Loucy (cell line): ENCODE measurements at regions not wholly inside any gene's neighbourhood (a gene's known extent, or its start where the extent isn't known, plus 50 kb on each side); places are given as distances from the start of the nearest gene placed in this dataset.

ENCODE experiments used
- CTCF ChIP-seq: fragments of 200-600 bp; sonication (generic); conservative IDR thresholded peaks from 2 replicates; pipeline ENCODE4 v1.5.1; 2014; ENCODE audit warnings: mild to moderate bottlenecking, antibody characterized with exemption, low read length
- EZH2phosphoT487 ChIP-seq: fragments of 200-600 bp; IDR thresholded peaks from 2 replicates; pipeline ENCODE4 v1.6.1; 2018; ENCODE audit warnings: antibody characterized with exemption, mild to moderate bottlenecking, moderate library complexity, borderline replicate concordance

GRCh38 chr3:182445576-182445975 is 347.7 kb upstream of the ATP11B start:
- no peak for TF ChIP-seq CTCF
- no peak for TF ChIP-seq EZH2phosphoT487
